HG03378 (cell line): ENCODE measurements at regions not wholly inside any gene's neighbourhood (a gene's known extent, or its start where the extent isn't known, plus 50 kb on each side); places are given as distances from the start of the nearest gene placed in this dataset.
"Not testable (repeated sequence)": the region's sequence is repeated elsewhere in the genome, so short reads cannot be mapped to it uniquely, and the experiment has no call there.

Source experiments
- ATAC-seq: cut with Tn5 transposase; IDR thresholded peaks from one replicate; pipeline ENCODE4 v1.9.1; 2021; ENCODE audit warnings: mild to moderate bottlenecking, moderate library complexity; ENCODE audit not compliant: unreplicated experiment

DNA sequence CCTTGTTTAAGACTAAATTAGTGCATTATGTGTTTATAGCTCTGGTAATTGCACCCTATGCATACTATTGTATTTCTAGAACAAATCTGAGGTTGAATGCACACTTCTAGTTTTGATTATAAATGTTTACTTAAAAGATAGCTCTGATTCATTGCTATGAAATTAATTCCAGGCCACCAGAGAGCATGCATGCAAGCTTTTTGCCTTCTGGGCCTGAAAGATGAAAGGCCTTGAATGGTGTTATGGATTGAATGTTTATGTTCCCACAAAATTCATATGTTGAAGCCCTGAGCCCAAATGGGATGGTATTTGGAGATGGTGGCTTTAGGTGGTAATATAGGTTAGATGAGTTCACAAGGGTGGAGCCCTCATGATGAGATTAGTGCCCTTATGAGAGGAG lies 695.0 kb upstream of the MAP3K7 start:
- no peak for ATAC-seq

DNA sequence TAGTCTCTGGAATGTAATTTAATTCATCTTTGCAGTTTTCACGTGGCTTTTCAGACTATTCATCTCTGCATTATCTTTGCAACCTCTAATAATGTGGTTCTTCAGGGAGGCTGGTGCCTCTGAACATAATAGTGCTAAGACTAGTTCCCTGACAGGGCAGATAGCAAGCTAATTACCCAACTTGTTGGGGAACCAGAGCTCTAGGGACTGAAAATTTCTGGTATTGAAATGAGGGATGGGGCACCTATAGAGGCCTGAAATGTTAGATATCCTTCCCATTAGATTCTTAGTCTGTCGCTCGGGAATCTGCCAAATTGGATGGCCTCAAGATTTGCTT lies 693.6 kb upstream of the MAP3K7 start:
- ATAC-seq, result no peak

- no peak for ATAC-seq
Observed at GRCh38 chr6:91279740-91280493, 693.0 kb upstream of the MAP3K7 start.

DNA sequence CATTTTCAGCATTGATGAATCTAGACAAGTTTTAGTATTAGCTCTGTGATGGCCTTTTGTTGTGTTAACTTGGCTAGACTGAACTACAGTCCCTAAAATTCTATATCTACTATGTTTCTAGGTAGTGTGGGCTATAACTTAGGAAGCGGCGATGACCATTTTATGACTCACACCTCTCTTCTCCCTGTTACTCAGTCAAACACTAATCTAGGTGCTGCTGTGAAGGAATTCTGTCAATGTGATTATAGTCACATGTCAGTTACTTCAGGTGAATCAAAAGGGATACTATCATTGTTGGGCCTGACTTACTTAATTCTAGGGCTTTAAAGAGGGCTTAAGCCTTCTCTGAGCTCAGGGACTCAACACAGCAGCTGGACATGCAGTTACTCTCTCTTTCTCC lies 691.5 kb upstream of the MAP3K7 start:
- no peak for ATAC-seq

GRCh38 chr6:91276315-91276714 lies 689.4 kb upstream of the MAP3K7 start:
- ATAC-seq, result no peak

DNA sequence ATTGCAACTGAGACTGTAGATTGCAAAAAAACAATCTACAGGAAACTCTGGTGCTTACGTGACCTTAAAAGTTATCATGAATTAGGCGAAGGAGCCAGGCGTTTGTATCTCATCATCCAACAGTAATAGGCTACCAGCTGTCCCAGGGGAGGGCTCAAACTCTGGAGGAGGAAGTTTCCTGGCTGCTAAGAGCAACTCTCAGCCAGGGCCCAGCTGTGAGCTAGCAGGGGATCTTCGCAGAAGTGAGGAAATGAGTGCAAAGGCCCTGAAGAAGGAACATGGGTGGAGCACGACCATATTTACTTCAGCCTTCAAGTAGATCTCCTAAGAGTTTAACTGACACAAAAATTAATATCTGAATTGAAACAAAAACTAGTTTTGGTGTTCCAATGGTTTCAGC lies 686.9 kb upstream of the MAP3K7 start:
- no peak for ATAC-seq

DNA sequence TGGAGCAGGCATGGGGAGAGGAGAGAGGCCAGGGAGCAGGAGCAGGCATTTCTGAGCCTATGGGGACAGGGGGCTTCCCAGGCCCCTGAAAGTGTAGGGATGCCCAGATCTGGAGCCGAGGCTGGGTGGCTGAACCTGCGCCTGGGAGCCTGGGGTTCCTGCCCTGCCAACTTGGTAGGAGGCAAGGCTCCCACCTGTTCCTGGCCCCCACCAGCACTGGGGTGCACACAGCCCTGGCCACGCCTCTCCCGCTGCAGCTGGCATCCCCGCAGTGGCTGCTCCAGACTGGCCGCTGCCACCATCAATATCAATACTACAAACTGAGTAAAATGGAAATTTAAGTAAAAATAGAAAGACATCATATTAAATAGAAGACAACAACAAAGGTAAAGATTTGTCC lies 684.9 kb upstream of the MAP3K7 start:
- ATAC-seq, result no peak

DNA sequence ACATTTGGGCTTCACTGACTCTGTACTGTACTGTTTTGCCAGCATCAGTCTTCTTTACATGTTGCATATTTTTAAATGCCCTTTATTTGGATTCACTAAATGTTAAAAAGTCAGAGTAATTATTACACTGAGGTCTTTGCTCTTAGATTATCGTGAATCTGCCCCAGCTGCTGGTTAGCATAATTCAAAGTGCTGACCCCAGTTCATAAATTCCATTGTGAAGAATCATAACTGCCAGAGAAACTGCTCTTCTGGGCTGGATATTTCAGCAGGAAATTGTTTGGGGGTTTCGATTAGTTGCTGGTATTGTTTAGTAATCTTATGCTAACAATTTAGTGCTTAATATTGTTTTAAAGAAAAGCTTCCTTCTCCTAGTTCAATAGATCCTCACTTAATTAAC lies 682.1 kb upstream of the MAP3K7 start:
- ATAC-seq, result no peak

GRCh38 chr6:91267246-91267645 lies 680.4 kb upstream of the MAP3K7 start:
- ATAC-seq, result no peak

GRCh38 chr6:91266156-91266555 lies 679.3 kb upstream of the MAP3K7 start:
- no peak for ATAC-seq

DNA sequence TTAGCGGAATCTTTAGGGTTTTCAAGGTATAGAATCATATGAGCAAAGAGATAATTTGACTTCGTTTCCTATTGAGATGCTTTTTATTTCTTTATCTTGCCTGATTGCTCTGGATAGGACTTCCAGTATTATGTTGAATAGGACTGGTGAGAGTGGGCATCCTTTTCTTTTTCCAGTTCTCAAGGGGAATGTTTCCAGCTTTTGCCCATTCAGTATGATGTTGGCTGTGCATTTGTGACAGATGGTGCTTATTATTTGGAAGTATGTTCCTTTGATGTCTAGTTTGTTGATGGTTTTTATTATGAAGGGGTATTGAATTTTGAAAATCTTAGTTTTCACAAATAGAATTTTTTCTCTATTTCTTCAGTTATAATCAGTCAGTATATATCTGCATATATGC lies 656.6 kb upstream of the MAP3K7 start:
- no peak for ATAC-seq

GRCh38 chr6:91242614-91242949 lies 655.7 kb upstream of the MAP3K7 start:
- ATAC-seq, result no peak

GRCh38 chr6:91241946-91242613 lies 655.2 kb upstream of the MAP3K7 start:
- ATAC-seq, result no peak

GRCh38 chr6:91240878-91241603 lies 654.2 kb upstream of the MAP3K7 start:
- peak; percentile 53 for ATAC-seq

- no peak for ATAC-seq
Observed at GRCh38 chr6:91221072-91221720, 634.3 kb upstream of the MAP3K7 start.

- no peak for ATAC-seq
Observed at GRCh38 chr6:91213229-91213901, 626.5 kb upstream of the MAP3K7 start.

GRCh38 chr6:91198588-91199255 lies 611.9 kb upstream of the MAP3K7 start:
- no peak for ATAC-seq

DNA sequence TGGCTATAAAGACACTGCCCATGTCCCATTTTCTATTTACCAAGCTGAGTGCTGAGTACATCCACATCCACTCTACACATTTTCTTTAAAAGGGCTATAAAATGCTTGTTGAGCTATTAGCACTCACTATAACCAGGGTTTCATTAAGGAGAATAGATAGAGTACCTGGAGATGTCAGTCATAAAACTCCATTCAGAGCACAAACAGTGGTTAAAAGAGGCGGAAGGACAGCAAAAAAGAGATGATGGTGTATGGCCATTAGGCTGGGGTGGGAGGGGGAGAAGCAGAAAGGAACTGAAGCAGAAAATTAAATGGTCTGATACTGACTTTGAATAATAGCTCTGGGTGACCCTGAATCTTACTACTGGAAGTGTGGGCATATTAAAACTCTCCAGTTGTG lies 609.9 kb upstream of the MAP3K7 start:
- no peak for ATAC-seq

GRCh38 chr6:91193446-91193845 lies 606.6 kb upstream of the MAP3K7 start:
- no peak for ATAC-seq

DNA sequence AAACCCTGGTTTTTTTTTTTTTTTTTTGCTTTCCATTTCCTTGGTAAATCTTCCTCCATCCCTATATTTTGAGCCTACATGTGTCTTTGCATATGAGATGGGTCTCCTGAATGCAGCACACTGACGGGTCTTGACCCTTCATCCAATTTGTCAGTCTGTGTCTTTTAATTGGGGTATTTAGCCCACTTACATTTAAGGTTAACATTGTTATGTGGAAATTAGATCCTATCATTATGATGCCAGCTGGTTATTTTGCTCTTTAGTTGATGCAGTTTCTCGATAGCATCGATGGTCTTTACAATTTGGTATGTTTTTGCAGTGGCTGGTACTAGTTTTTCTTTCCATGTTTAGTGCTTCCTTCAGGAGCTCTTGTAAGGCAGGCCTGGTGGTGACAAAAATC lies 603.2 kb upstream of the MAP3K7 start:
- not testable (repeated sequence) for ATAC-seq

DNA sequence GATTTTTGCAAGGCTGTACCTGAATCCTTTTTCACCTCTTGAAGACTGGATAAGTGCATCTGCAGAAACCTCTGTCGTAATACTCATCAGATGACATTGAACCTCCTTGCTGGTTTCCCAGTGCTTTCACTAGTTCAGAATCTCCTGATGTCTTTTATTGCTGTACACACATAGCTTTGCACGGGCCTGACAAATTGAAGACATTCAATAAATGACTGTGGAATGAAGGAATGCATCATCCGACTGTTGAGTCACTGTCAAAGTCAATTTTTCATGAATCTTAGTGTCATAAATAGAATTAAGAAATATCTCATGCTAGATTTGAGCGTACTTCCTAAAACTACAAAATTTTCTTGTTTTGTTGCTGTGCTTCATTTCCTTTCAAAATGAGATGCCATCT lies 598.2 kb upstream of the MAP3K7 start:
- ATAC-seq, result no peak
